Neuronal stem cell (in vitro differentiated cells): ENCODE measurements at regions not wholly inside any gene's neighbourhood (a gene's known extent, or its start where the extent isn't known, plus 50 kb on each side); places are given as distances from the start of the nearest gene placed in this dataset.
"Not testable (repeated sequence)": the region's sequence is repeated elsewhere in the genome, so short reads cannot be mapped to it uniquely, and the experiment has no call there.

Experiments used
- DNase-seq: peaks from one replicate; pipeline ENCODE4 v3.0.0-alpha.2; 2013; ENCODE audit warnings: low spot score
- H2AFZ ChIP-seq: one replicate; pipeline ENCODE4 v1.6.1; 2013; ENCODE audit warnings: mild to moderate bottlenecking, low read length, inconsistent platforms
- H2AK5ac ChIP-seq: 2 replicates; pipeline ENCODE4 v1.6.1; 2013; ENCODE audit warnings: low read depth, mild to moderate bottlenecking, inconsistent platforms, low read length, moderate library complexity, mixed read lengths
- H2BK120ac ChIP-seq: 2 replicates; pipeline ENCODE4 v1.6.1; 2013; ENCODE audit warnings: low read depth, mild to moderate bottlenecking, inconsistent platforms, low read length, moderate library complexity, mixed read lengths
- H2BK12ac ChIP-seq: one replicate; pipeline ENCODE4 v1.6.1; 2013; ENCODE audit warnings: low read length, inconsistent platforms
- H2BK15ac ChIP-seq: 2 replicates; pipeline ENCODE4 v1.6.1; 2013; ENCODE audit warnings: mild to moderate bottlenecking, low read length, inconsistent platforms, mixed read lengths
- H2BK5ac ChIP-seq: one replicate; pipeline ENCODE4 v1.6.1; 2013; ENCODE audit warnings: inconsistent platforms, mild to moderate bottlenecking, low read length, moderate library complexity
- H3K14ac ChIP-seq: one replicate; pipeline ENCODE4 v1.6.1; 2013; ENCODE audit warnings: low read length, inconsistent platforms
- H3K18ac ChIP-seq: 2 replicates; pipeline ENCODE4 v1.6.1; 2013; ENCODE audit warnings: low read length, inconsistent platforms
- H3K23ac ChIP-seq: 2 replicates; pipeline ENCODE4 v1.6.1; 2013; ENCODE audit warnings: low read depth, mild to moderate bottlenecking, mixed read lengths, low read length, inconsistent platforms; ENCODE audit not compliant: poor library complexity
- H3K27ac ChIP-seq: replicated peaks from 3 replicates; pipeline ENCODE4 v1.5.1; 2013; ENCODE audit warnings: low read length, inconsistent platforms
- H3K27me3 ChIP-seq, 3 experiments: 2 replicates each; pipeline ENCODE4 v1.6.1; 2013; ENCODE audit warnings: low read length in 3 of 3, mild to moderate bottlenecking in 2 of 3, inconsistent platforms in 1 of 3, low read depth in 1 of 3, mixed read lengths in 1 of 3, moderate library complexity in 1 of 3; ENCODE audit not compliant: control insufficient read depth in 3 of 3, insufficient read depth in 3 of 3
- H3K36me3 ChIP-seq, 2 donors: replicated peaks in 1 of 2; 2 replicates each; pipeline ENCODE4 v1.6.1; 2013; ENCODE audit warnings: low read length in 2 of 2; ENCODE audit not compliant: control insufficient read depth in 2 of 2, insufficient read depth in 2 of 2
- H3K4ac ChIP-seq: 2 replicates; pipeline ENCODE4 v1.6.1; 2013; ENCODE audit warnings: inconsistent platforms, mild to moderate bottlenecking, low read length, moderate library complexity
- H3K4me1 ChIP-seq, 2 donors: 1 replicate in 1 of 2; 2 replicates in 1 of 2; pipeline ENCODE4 v1.6.1; 2013; ENCODE audit warnings: low read length in 2 of 2, low read depth in 1 of 2; ENCODE audit not compliant: control insufficient read depth in 2 of 2, insufficient read depth in 1 of 2
- H3K4me2 ChIP-seq: one replicate; pipeline ENCODE4 v1.6.1; 2013; ENCODE audit warnings: mild to moderate bottlenecking, low read length, inconsistent platforms; ENCODE audit not compliant: insufficient read depth, poor library complexity, severe bottlenecking
- H3K4me3 ChIP-seq, 2 donors: 2 replicates each; pipeline ENCODE4 v1.5.1; 2013; ENCODE audit warnings: low read length in 2 of 2, mild to moderate bottlenecking in 2 of 2, inconsistent platforms in 1 of 2, moderate library complexity in 1 of 2
- H3K79me1 ChIP-seq: one replicate; pipeline ENCODE4 v1.6.1; 2013; ENCODE audit warnings: low read depth, mild to moderate bottlenecking, inconsistent platforms, low read length, moderate library complexity
- H3K9ac ChIP-seq: one replicate; pipeline ENCODE4 v1.6.1; 2013; ENCODE audit warnings: mild to moderate bottlenecking, low read depth, low read length, inconsistent platforms; ENCODE audit not compliant: poor library complexity
- H3K9me3 ChIP-seq, 2 donors: replicated peaks in 1 of 2; 2 replicates each; pipeline versions ENCODE3 to v1.6.1; 2013; ENCODE audit warnings: low read length in 2 of 2, mild to moderate bottlenecking in 2 of 2, inconsistent platforms in 1 of 2, low read depth in 1 of 2, mixed read lengths in 1 of 2, moderate library complexity in 1 of 2; ENCODE audit not compliant: control insufficient read depth in 2 of 2, insufficient read depth in 1 of 2
- H4K8ac ChIP-seq: one replicate; pipeline ENCODE4 v1.6.1; 2013; ENCODE audit warnings: low read depth, mild to moderate bottlenecking, inconsistent platforms, low read length, moderate library complexity
- H4K91ac ChIP-seq: one replicate; pipeline ENCODE4 v1.6.1; 2013; ENCODE audit warnings: low read length, low read depth, mild to moderate bottlenecking, inconsistent platforms; ENCODE audit not compliant: poor library complexity
- WGBS, 2 donors: extraction: QIAGEN DNeasy Blood & Tissue Kit; methylation state at CpG; one replicate each; pipeline ENCODE4 v1.1.7; 2013; ENCODE audit warnings: missing lambda C conversion rate in 2 of 2, mixed read lengths in 1 of 2; ENCODE audit not compliant: insufficient read length in 2 of 2, insufficient replicate concordance in 1 of 2; ENCODE audit errors: extremely low coverage in 2 of 2; 5-methylcytosine and 5-hydroxymethylcytosine counted together

GRCh38 chr2:87488991-87489390, 258.9 kb upstream of the PLGLB2 start:
- not testable (repeated sequence) for H2BK5ac ChIP-seq, H3K4me1 ChIP-seq, H2AFZ ChIP-seq, H3K36me3 ChIP-seq, H2BK15ac ChIP-seq, H3K18ac ChIP-seq, H4K8ac ChIP-seq, DNase-seq, H3K79me1 ChIP-seq, H2BK120ac ChIP-seq, H3K9ac ChIP-seq, H2AK5ac ChIP-seq, H3K27ac ChIP-seq, H3K14ac ChIP-seq, H3K4me3 ChIP-seq, H3K9me3 ChIP-seq, H2BK12ac ChIP-seq, H4K91ac ChIP-seq, H3K4me2 ChIP-seq, H3K23ac ChIP-seq, H3K27me3 ChIP-seq, H3K4ac ChIP-seq
- no CpG with 5 or more reads among the region's 3 CpGs for WGBS, 2 donors

- not testable (repeated sequence) for H3K27ac ChIP-seq, H3K23ac ChIP-seq, DNase-seq, H2BK120ac ChIP-seq, H3K4ac ChIP-seq, H2BK5ac ChIP-seq, H4K91ac ChIP-seq, H3K18ac ChIP-seq, H3K4me1 ChIP-seq, H2AFZ ChIP-seq, H3K4me2 ChIP-seq, H4K8ac ChIP-seq, H3K36me3 ChIP-seq, H2AK5ac ChIP-seq, H2BK12ac ChIP-seq, H2BK15ac ChIP-seq, H3K79me1 ChIP-seq, H3K4me3 ChIP-seq, H3K14ac ChIP-seq, H3K9me3 ChIP-seq, H3K27me3 ChIP-seq, H3K9ac ChIP-seq
- no CpG with 5 or more reads among the region's 5 CpGs for WGBS, 2 donors
These were observed 253.0 kb upstream of the PLGLB2 start for GRCh38 chr2:87494846-87495245.

DNA sequence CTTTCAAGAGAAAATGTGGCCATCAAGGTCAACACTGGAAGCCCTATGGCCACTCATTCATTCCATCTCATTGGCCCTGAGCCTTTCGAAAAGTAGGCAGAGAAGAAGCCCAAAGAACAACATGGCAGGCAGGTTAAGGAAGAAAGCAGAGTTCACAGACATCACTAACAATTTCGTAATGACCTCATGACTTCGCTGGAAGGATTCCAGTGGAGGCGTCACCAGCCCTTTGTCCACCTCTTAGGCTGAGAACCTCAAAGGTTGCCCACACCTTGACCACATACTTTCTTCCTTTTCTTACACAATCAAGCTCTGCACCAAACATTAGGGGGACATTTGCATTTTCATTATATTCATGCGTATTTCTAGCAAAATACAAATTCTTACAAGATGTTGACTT, 252.4 kb upstream of the PLGLB2 start:
- H2BK15ac ChIP-seq, H3K27ac ChIP-seq: not testable (repeated sequence)

GRCh38 chr2:87496036-87497006, 251.6 kb upstream of the PLGLB2 start:
- WGBS, 2 donors: no CpG with 5 or more reads among the region's 6 CpGs
- H3K18ac ChIP-seq, H3K4ac ChIP-seq, H2AFZ ChIP-seq, H2BK12ac ChIP-seq, H3K36me3 ChIP-seq, H3K4me1 ChIP-seq, H3K9ac ChIP-seq, H3K4me2 ChIP-seq, H2BK120ac ChIP-seq, H4K91ac ChIP-seq, H4K8ac ChIP-seq, H3K79me1 ChIP-seq, H3K4me3 ChIP-seq, H3K27me3 ChIP-seq, H3K27ac ChIP-seq, H3K9me3 ChIP-seq, H3K14ac ChIP-seq, H3K23ac ChIP-seq, H2BK15ac ChIP-seq, H2AK5ac ChIP-seq, H2BK5ac ChIP-seq: not testable (repeated sequence)
- DNase-seq: peak; percentile 1

More for the DNA sequence above, 252.4 kb upstream of the PLGLB2 start:
- not testable (repeated sequence) for H3K18ac ChIP-seq, H3K79me1 ChIP-seq, DNase-seq, H2AFZ ChIP-seq, H3K14ac ChIP-seq, H2BK5ac ChIP-seq, H4K8ac ChIP-seq, H3K27me3 ChIP-seq, H3K9ac ChIP-seq, H3K4me3 ChIP-seq, H3K36me3 ChIP-seq, H3K4me2 ChIP-seq, H2AK5ac ChIP-seq, H2BK120ac ChIP-seq, H4K91ac ChIP-seq, H3K4ac ChIP-seq, H2BK12ac ChIP-seq, H3K23ac ChIP-seq, H3K4me1 ChIP-seq, H3K9me3 ChIP-seq
- no CpG with 5 or more reads among the region's 5 CpGs for WGBS, 2 donors
